HFF-Myc (cell line): ENCODE measurements at regions not wholly inside any gene's neighbourhood (a gene's known extent, or its start where the extent isn't known, plus 50 kb on each side); places are given as distances from the start of the nearest gene placed in this dataset.

Experiments used
- DNase-seq: peaks from one replicate; pipeline ENCODE4 v3.0.0-alpha.2; 2011; ENCODE audit warnings: low read depth; ENCODE audit errors: extremely low read depth
- H3K4me3 ChIP-seq: replicated peaks from 2 replicates; pipeline ENCODE4 v1.5.1; 2011; ENCODE audit warnings: low read depth, mild to moderate bottlenecking, control low read depth, low read length
- CTCF ChIP-seq: IDR thresholded peaks from 2 replicates; pipeline ENCODE4 v1.5.1; 2012; ENCODE audit warnings: mild to moderate bottlenecking, low read depth, low read length, control low read depth; ENCODE audit errors: missing control alignments

GRCh38 chr4:124484940-124485339 lies 227.6 kb downstream of the ANKRD50 start:
- no peak for DNase-seq
- no peak for TF ChIP-seq CTCF
- H3K4me3 ChIP-seq, result no peak overlapping the region

- H3K4me3 ChIP-seq, result no peak overlapping the region
- no peak for TF ChIP-seq CTCF
- DNase-seq, result no peak
Measured at GRCh38 chr4:124486423-124486822, 226.1 kb downstream of the ANKRD50 start.

- H3K4me3 ChIP-seq, result no peak overlapping the region
- no peak for TF ChIP-seq CTCF
- no peak for DNase-seq
Measured at GRCh38 chr4:124487651-124488050, 224.9 kb downstream of the ANKRD50 start.

GRCh38 chr4:124491361-124492145 lies 221.0 kb downstream of the ANKRD50 start:
- DNase-seq, result no peak
- TF ChIP-seq CTCF, result no peak
- no peak overlapping the region for H3K4me3 ChIP-seq

- no peak for TF ChIP-seq CTCF
- H3K4me3 ChIP-seq, result no peak overlapping the region
Measured at GRCh38 chr4:124499261-124499660, 213.3 kb downstream of the ANKRD50 start.

GRCh38 chr4:124501576-124501975 lies 211.0 kb downstream of the ANKRD50 start:
- DNase-seq, result no peak
- H3K4me3 ChIP-seq, result no peak overlapping the region
- no peak for TF ChIP-seq CTCF

More at GRCh38 chr4:124499261-124499660, 213.3 kb downstream of the ANKRD50 start:
- no peak for DNase-seq

- H3K4me3 ChIP-seq, result no peak overlapping the region
- TF ChIP-seq CTCF, result no peak
- DNase-seq, result no peak
Measured at GRCh38 chr4:124504431-124504830, 208.1 kb downstream of the ANKRD50 start.
